A549 (cell line): ENCODE measurements at regions not wholly inside any gene's neighbourhood (a gene's known extent, or its start where the extent isn't known, plus 50 kb on each side); places are given as distances from the start of the nearest gene placed in this dataset.
A peak's percentile ranks its signal among the peaks of the same experiment; 100 is the strongest.

Source experiments
- ATAC-seq, 2 experiments: fragments of 200-7000 bp in 1 of 2; fragments of >200 bp in 1 of 2; cut with Nextera tagmentation in 1 of 2; cut with Tn5 transposase in 1 of 2; 3 replicates each; pipeline versions ENCODE4 v1.8.0 to v1.9.1; 2018 to 2020; ENCODE audit warnings: mild to moderate bottlenecking in 1 of 2, moderate library complexity in 1 of 2
- CTCF ChIA-PET: fragments of 300-600 bp; sonication (Branson Sonifier 250); formaldehyde crosslinking; extraction: SDS; loops from one replicate; lab custom pipeline; 2021; ENCODE audit warnings: antibody characterized with exemption, inconsistent platforms; lab: Yijun Ruan, JAX
- POLR2A ChIA-PET: fragments of 350-600 bp; formaldehyde crosslinking; extraction: SDS; loops from one replicate; lab custom pipeline; 2021; ENCODE audit warnings: antibody characterized with exemption, inconsistent platforms; lab: Yijun Ruan, JAX
- DNase-seq, 2 experiments: peaks; one replicate each; pipeline versions ENCODE4 v3.0.0 to v3.0.0-alpha.2; 2011 to 2016; ENCODE audit warnings: low read depth in 1 of 2, low spot score in 1 of 2
- FAIRE-seq: peaks from 2 replicates; lab custom pipeline; 2011; peaks lifted over from hg19 to GRCh38; lab: Jason Lieb, UNC
- H3K27ac ChIP-seq, 2 experiments: fragments of >200 bp; sonication (Bioruptor Twin); formaldehyde crosslinking; 3 replicates each; pipeline ENCODE4 v1.5.1; 2016 to 2017
- H3K4me1 ChIP-seq: fragments of >200 bp; sonication (Bioruptor Twin); formaldehyde crosslinking; 3 replicates; pipeline ENCODE4 v1.6.1; 2016
- H3K4me2 ChIP-seq: fragments of >200 bp; sonication (Bioruptor Twin); formaldehyde crosslinking; 3 replicates; pipeline ENCODE4 v1.6.1; 2016
- H3K4me3 ChIP-seq: fragments of >200 bp; sonication (Bioruptor Twin); formaldehyde crosslinking; 3 replicates; pipeline ENCODE4 v1.5.1; 2016
- H3K9me3 ChIP-seq: fragments of >200 bp; sonication (Bioruptor Twin); formaldehyde crosslinking; 3 replicates; pipeline ENCODE4 v1.6.1; 2016
- BHLHE40 ChIP-seq: IDR thresholded peaks from 2 replicates; pipeline ENCODE4 v1.6.1; 2012; ENCODE audit warnings: low read depth, low read length, inconsistent platforms
- CBX2 ChIP-seq: fragments of 200-600 bp; sonication (generic); IDR thresholded peaks from 2 replicates; pipeline ENCODE4 v1.6.1; 2016; ENCODE audit warnings: low read depth, mild to moderate bottlenecking, borderline replicate concordance
- CHD2 ChIP-seq: fragments of 150-350 bp; IDR thresholded peaks from 2 replicates; pipeline ENCODE4 v1.6.1; 2014; ENCODE audit warnings: low read length; ENCODE audit not compliant: partially characterized antibody
- E2F6 ChIP-seq: IDR thresholded peaks from 2 replicates; pipeline ENCODE4 v1.6.1; 2012; ENCODE audit warnings: low read depth, borderline replicate concordance
- EHMT2 ChIP-seq: fragments of 200-600 bp; sonication (generic); IDR thresholded peaks from 2 replicates; pipeline ENCODE4 v1.6.1; 2016; ENCODE audit warnings: antibody characterized with exemption, low read depth, mild to moderate bottlenecking, moderate library complexity
- EP300 ChIP-seq, 2 experiments: fragments of >200 bp; sonication (Bioruptor Twin); formaldehyde crosslinking; IDR thresholded peaks; 2 replicates in 1 of 2; 3 replicates in 1 of 2; pipeline ENCODE4 v1.6.1; 2016 to 2017
- GATA3 ChIP-seq: IDR thresholded peaks from 2 replicates; pipeline ENCODE4 v1.6.1; 2012; ENCODE audit warnings: borderline replicate concordance
- HDAC2 ChIP-seq: fragments of 200-600 bp; sonication (generic); IDR thresholded peaks from 2 replicates; pipeline ENCODE4 v1.6.1; 2016
- HES2 ChIP-seq: fragments of >200 bp; sonication (Bioruptor Twin); formaldehyde crosslinking; IDR thresholded peaks from 2 replicates; pipeline ENCODE4 v1.6.1; 2016
- HOXB5 ChIP-seq: fragments of 250-450 bp; sonication (Bioruptor Pico); IDR thresholded peaks from 2 replicates; pipeline ENCODE4 v1.5.0; 2020; ENCODE audit warnings: mild to moderate bottlenecking, moderate library complexity
- JUNB ChIP-seq: fragments of >200 bp; sonication (Bioruptor Twin); formaldehyde crosslinking; IDR thresholded peaks from 2 replicates; pipeline ENCODE4 v1.6.1; 2016
- MAFK ChIP-seq: fragments of 450-650 bp; IDR thresholded peaks from 2 replicates; pipeline ENCODE4 v1.6.1; 2014; ENCODE audit not compliant: partially characterized antibody
- MAX ChIP-seq: IDR thresholded peaks from 2 replicates; pipeline ENCODE4 v1.6.1; 2012
- MAZ ChIP-seq: fragments of 150-350 bp; IDR thresholded peaks from 2 replicates; pipeline ENCODE4 v1.6.1; 2014; ENCODE audit warnings: antibody characterized with exemption, low read depth, low read length, borderline replicate concordance
- MYC ChIP-seq: IDR thresholded peaks from 2 replicates; pipeline ENCODE4 v1.6.1; 2012; ENCODE audit warnings: mild to moderate bottlenecking, inconsistent platforms, low read length, improper control_type of control experiment, borderline replicate concordance
- NFE2L2 ChIP-seq: fragments of 150-350 bp; conservative IDR thresholded peaks from 2 replicates; pipeline ENCODE4 v1.6.1; 2014; ENCODE audit warnings: low read length
- NR3C1 ChIP-seq: fragments of >200 bp; sonication (Bioruptor Twin); formaldehyde crosslinking; IDR thresholded peaks from 3 replicates; pipeline ENCODE4 v1.6.1; 2017
- PBX3 ChIP-seq: IDR thresholded peaks from 2 replicates; pipeline ENCODE4 v1.6.1; 2012
- POLR2A ChIP-seq: IDR thresholded peaks from 2 replicates; pipeline ENCODE4 v1.6.1; 2012; ENCODE audit warnings: mild to moderate bottlenecking, low read length
- POLR2AphosphoS2 ChIP-seq: conservative IDR thresholded peaks from 2 replicates; pipeline ENCODE4 v1.6.1; 2012; ENCODE audit warnings: low read length, improper control_type of control experiment, inconsistent platforms
- RAD21 ChIP-seq, 2 experiments: fragments of >200 bp in 1 of 2; sonication (Bioruptor Twin) in 1 of 2; formaldehyde crosslinking in 1 of 2; IDR thresholded peaks in 1 of 2; conservative IDR thresholded peaks in 1 of 2; 2 replicates in 1 of 2; 3 replicates in 1 of 2; pipeline ENCODE4 v1.6.1; 2012 to 2018; ENCODE audit warnings: inconsistent platforms in 1 of 2
- RARB ChIP-seq: fragments of 250-450 bp; sonication (Bioruptor Pico); IDR thresholded peaks from 2 replicates; pipeline ENCODE4 v1.8.0; 2021; ENCODE audit warnings: mild to moderate bottlenecking, moderate library complexity
- RCOR1 ChIP-seq: fragments of 150-350 bp; IDR thresholded peaks from 2 replicates; pipeline ENCODE4 v1.6.1; 2014; ENCODE audit warnings: antibody characterized with exemption, low read length, low read depth
- RFX5 ChIP-seq: fragments of 450-650 bp; IDR thresholded peaks from 2 replicates; pipeline ENCODE4 v1.7.1; 2014; ENCODE audit warnings: antibody characterized with exemption, mild to moderate bottlenecking, moderate library complexity
- RNF2 ChIP-seq: fragments of 200-600 bp; sonication (generic); IDR thresholded peaks from 2 replicates; pipeline ENCODE4 v1.6.1; 2016; ENCODE audit warnings: low read depth, mild to moderate bottlenecking, antibody characterized with exemption, moderate library complexity, borderline replicate concordance
- ZC3H11A ChIP-seq: fragments of 450-650 bp; IDR thresholded peaks from 2 replicates; pipeline ENCODE4 v1.6.1; 2014; ENCODE audit warnings: antibody characterized with exemption, mild to moderate bottlenecking
- ZFP36 ChIP-seq: fragments of 450-650 bp; IDR thresholded peaks from 2 replicates; pipeline ENCODE4 v1.6.1; 2014; ENCODE audit warnings: borderline replicate concordance; ENCODE audit not compliant: partially characterized antibody
- ZNF302 ChIP-seq: fragments of 250-450 bp; sonication (Bioruptor Pico); IDR thresholded peaks from 2 replicates; pipeline ENCODE4 v1.9.0; 2021; ENCODE audit warnings: inconsistent platforms, mild to moderate bottlenecking, moderate library complexity
- ZSCAN20 ChIP-seq: fragments of 250-450 bp; sonication (Bioruptor Pico); IDR thresholded peaks from 2 replicates; pipeline ENCODE4 v1.8.0; 2022; ENCODE audit warnings: mild to moderate bottlenecking, moderate library complexity
- WGBS: methylation state at CpG from one replicate; pipeline ENCODE4 v1.1.6; 2017; ENCODE audit errors: missing lambda C conversion rate; 5-methylcytosine and 5-hydroxymethylcytosine counted together

GRCh38 chr9:103082494-103082893, 87.4 kb downstream of the CYLC2 start:
- Histone ChIP-seq H3K4me3 (no peak overlapping the region), H3K4me1 (no peaks in the 10 kb centered on the region), H3K4me2 (no peak overlapping the region), H3K9me3 (no peaks in the 10 kb centered on the region), H3K27ac (no peak overlapping the region)
- TF ChIP-seq ZC3H11A (no peak), ZSCAN20 (CRISPR knock-in tag) (no peak), HES2 (no peak), RNF2 (no peak), ZFP36 (no peak), RARB (CRISPR knock-in tag) (no peak), MAX (no peak), NR3C1 (no peak), HOXB5 (CRISPR knock-in tag) (no peak), NFE2L2 (no peak), BHLHE40 (no peak), EHMT2 (no peak), MAZ (no peak)
- POLR2A ChIA-PET, result no interaction called here
- DNase-seq, result no peak
- no peak for ATAC-seq
- 3% methylated on average over 1 of the region's 1 CpG for WGBS
- no peak for FAIRE-seq
- CTCF ChIA-PET, result no interaction called here

GRCh38 chr9:103089357-103089756, 94.2 kb downstream of the CYLC2 start:
- no peak overlapping the region for H3K4me3 ChIP-seq
- WGBS, result 85% methylated on average over 1 of the region's 1 CpG
- ATAC-seq, result no peak
- TF ChIP-seq EP300 (IDR thresholded peaks at IDR 0.05) (no peak), MAFK (peak; percentile 75), PBX3 (no peak)
- no peak for DNase-seq
- no peak for FAIRE-seq
- H3K27ac ChIP-seq, result no peak overlapping the region
- POLR2A ChIA-PET, result no interaction called here
- H3K4me1 ChIP-seq, result no peaks in the 10 kb centered on the region
- no peak overlapping the region for H3K4me2 ChIP-seq
- CTCF ChIA-PET, result no interaction called here
- H3K9me3 ChIP-seq, result 0 out of 3 replicates have a peak, but pooled peaks cover 2% of the 10 kb centered on the region

- FAIRE-seq (no peak), ATAC-seq (no peak), DNase-seq (no peak)
- no peaks in the 10 kb centered on the region for H3K4me1 ChIP-seq
- H3K27ac ChIP-seq, result no peak overlapping the region
- ChIA-PET POLR2A (no interaction called here), CTCF (no interaction called here)
- TF ChIP-seq RARB (CRISPR knock-in tag), result no peak
- no peak for TF ChIP-seq HDAC2
- TF ChIP-seq ZSCAN20 (CRISPR knock-in tag), result no peak
- no peak for TF ChIP-seq HES2
- no peak for TF ChIP-seq CBX2
- TF ChIP-seq RCOR1, result no peak
- 14% methylated on average over 9 of the region's 9 CpGs for WGBS
- H3K9me3 ChIP-seq, result no peaks in the 10 kb centered on the region; the same call in 2 of the 3 replicates
- no peak overlapping the region for H3K4me3 ChIP-seq
- no peak overlapping the region for H3K4me2 ChIP-seq
These were observed 109.0 kb downstream of the CYLC2 start for GRCh38 chr9:103104101-103104500.

GRCh38 chr9:103116246-103116645, 121.1 kb downstream of the CYLC2 start:
- FAIRE-seq (no peak), DNase-seq (no peak), ATAC-seq (no peak)
- CTCF ChIA-PET, result no interaction called here
- POLR2A ChIA-PET, result no interaction called here
- WGBS, result 6% methylated on average over 2 of the region's 2 CpGs
- TF ChIP-seq ZFP36 (no peak), POLR2AphosphoS2 (no peak), RAD21 (conservative IDR thresholded peaks at IDR 0.05 in 1 of 2, IDR thresholded peaks at IDR 0.05 in 1 of 2) (no peak), JUNB (no peak), E2F6 (no peak), HES2 (no peak), ZNF302 (CRISPR knock-in tag) (no peak), PBX3 (no peak), RFX5 (no peak), POLR2A (no peak), GATA3 (no peak), RARB (CRISPR knock-in tag) (no peak), MYC (no peak), RNF2 (no peak), CHD2 (no peak)
- Histone ChIP-seq H3K4me3 (no peak overlapping the region), H3K9me3 (no peaks in the 10 kb centered on the region), H3K4me1 (no peaks in the 10 kb centered on the region), H3K4me2 (no peak overlapping the region), H3K27ac (no peak overlapping the region)
